Osteoblast (primary cell): ENCODE measurements at regions not wholly inside any gene's neighbourhood (a gene's known extent, or its start where the extent isn't known, plus 50 kb on each side); places are given as distances from the start of the nearest gene placed in this dataset.

Source experiments
- DNase-seq: peaks from one replicate; pipeline ENCODE4 v3.0.0; 2011; ENCODE audit warnings: low spot score, mixed read lengths; ENCODE audit not compliant: insufficient read length; ENCODE audit errors: missing footprints
- H2AFZ ChIP-seq: 2 replicates; pipeline ENCODE4 v1.6.0; 2011; ENCODE audit warnings: mild to moderate bottlenecking, low read length
- H3K27ac ChIP-seq: 2 replicates; pipeline ENCODE4 v1.5.1; 2011; ENCODE audit warnings: mild to moderate bottlenecking, low read depth, low read length, moderate library complexity
- H3K27me3 ChIP-seq: 2 replicates; pipeline ENCODE4 v1.6.0; 2012; ENCODE audit warnings: mild to moderate bottlenecking, control low read depth, inconsistent platforms, low read length, moderate library complexity; ENCODE audit not compliant: insufficient read depth
- H3K36me3 ChIP-seq: 2 replicates; pipeline ENCODE4 v1.5.1; 2011; ENCODE audit warnings: mild to moderate bottlenecking, low read length, control low read depth, moderate library complexity; ENCODE audit not compliant: insufficient read depth
- H3K4me1 ChIP-seq: 2 replicates; pipeline ENCODE4 v1.5.1; 2011; ENCODE audit warnings: mild to moderate bottlenecking, low read length, control low read depth, moderate library complexity; ENCODE audit not compliant: insufficient read depth
- H3K4me2 ChIP-seq: 2 replicates; pipeline ENCODE4 v1.6.0; 2011; ENCODE audit warnings: mild to moderate bottlenecking, low read length; ENCODE audit not compliant: insufficient read depth
- H3K4me3 ChIP-seq: fragments of 200-600 bp; sonication (generic); 3 replicates; pipeline ENCODE4 v1.5.1; 2012; ENCODE audit warnings: mild to moderate bottlenecking, low read length, inconsistent platforms; ENCODE audit not compliant: insufficient read depth
- H3K79me2 ChIP-seq: 2 replicates; pipeline ENCODE4 v1.6.0; 2012; ENCODE audit warnings: mild to moderate bottlenecking, low read length, control low read depth, inconsistent platforms; ENCODE audit not compliant: insufficient read depth
- H3K9me3 ChIP-seq: 2 replicates; pipeline ENCODE4 v1.5.1; 2011; ENCODE audit warnings: low read depth, low read length, control low read depth
- H4K20me1 ChIP-seq: 2 replicates; pipeline ENCODE4 v1.6.0; 2012; ENCODE audit warnings: mild to moderate bottlenecking, low read length, control low read depth; ENCODE audit not compliant: insufficient read depth
- TF ChIP-seq, protein P1 (sequence below): IDR thresholded peaks from 2 replicates; pipeline ENCODE4 v1.5.1; 2011; ENCODE audit warnings: mild to moderate bottlenecking, low read depth, low read length, moderate library complexity; ENCODE audit errors: extremely low read depth

DNA sequence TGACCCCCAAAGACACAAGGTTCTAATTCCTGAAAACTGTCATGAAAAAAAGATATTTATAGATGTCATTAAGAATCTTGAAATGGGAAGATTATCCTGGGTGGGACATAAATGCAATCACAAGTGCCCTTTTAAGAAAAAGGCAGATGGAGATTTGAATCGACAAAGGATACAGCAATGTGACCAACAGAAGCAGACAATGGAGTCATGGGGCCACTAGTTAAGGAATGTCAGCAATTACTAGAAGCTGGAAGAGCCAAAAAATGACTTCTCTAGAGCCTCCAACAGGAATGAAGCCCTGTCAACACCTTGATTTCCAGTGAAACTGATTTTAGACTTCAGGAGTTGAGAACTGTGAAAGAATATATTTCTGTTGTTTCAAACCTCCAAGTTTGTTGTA lies 448.5 kb downstream of the MEI4 start:
- no peak for DNase-seq
- H3K27ac ChIP-seq = no peak overlapping the region
- TF ChIP-seq, protein P1, sequence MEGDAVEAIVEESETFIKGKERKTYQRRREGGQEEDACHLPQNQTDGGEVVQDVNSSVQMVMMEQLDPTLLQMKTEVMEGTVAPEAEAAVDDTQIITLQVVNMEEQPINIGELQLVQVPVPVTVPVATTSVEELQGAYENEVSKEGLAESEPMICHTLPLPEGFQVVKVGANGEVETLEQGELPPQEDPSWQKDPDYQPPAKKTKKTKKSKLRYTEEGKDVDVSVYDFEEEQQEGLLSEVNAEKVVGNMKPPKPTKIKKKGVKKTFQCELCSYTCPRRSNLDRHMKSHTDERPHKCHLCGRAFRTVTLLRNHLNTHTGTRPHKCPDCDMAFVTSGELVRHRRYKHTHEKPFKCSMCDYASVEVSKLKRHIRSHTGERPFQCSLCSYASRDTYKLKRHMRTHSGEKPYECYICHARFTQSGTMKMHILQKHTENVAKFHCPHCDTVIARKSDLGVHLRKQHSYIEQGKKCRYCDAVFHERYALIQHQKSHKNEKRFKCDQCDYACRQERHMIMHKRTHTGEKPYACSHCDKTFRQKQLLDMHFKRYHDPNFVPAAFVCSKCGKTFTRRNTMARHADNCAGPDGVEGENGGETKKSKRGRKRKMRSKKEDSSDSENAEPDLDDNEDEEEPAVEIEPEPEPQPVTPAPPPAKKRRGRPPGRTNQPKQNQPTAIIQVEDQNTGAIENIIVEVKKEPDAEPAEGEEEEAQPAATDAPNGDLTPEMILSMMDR = no peak
- no peaks in the 10 kb centered on the region for H3K9me3 ChIP-seq
- H3K4me1 ChIP-seq = no peaks in the 10 kb centered on the region
- no peak overlapping the region for H2AFZ ChIP-seq
- no peaks in the 10 kb centered on the region for H4K20me1 ChIP-seq
- H3K4me3 ChIP-seq = no peak overlapping the region
- no peaks in the 10 kb centered on the region for H3K36me3 ChIP-seq
- no peaks in the 10 kb centered on the region for H3K27me3 ChIP-seq
- H3K4me2 ChIP-seq = no peak overlapping the region
- no peaks in the 10 kb centered on the region for H3K79me2 ChIP-seq

DNA sequence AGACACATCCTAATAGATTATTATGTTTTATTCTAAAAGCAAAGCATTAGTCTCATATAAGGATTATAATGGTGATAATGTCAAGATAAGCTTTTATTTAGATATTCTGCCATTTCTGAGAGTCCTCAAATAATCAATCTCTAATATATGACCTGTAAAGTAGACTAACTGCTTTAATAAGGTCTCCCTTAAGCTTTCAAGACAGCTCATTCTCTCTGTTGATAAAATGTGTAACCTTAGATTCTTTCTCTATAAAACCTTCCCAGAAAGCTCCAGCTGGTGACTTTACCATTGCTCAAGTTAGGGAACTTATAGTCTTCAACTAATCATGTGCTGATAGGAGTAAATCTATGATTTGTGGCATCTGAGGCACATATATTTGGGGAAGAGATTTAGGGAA lies 457.8 kb downstream of the MEI4 start:
- TF ChIP-seq, protein P1 = no peak
- H4K20me1 ChIP-seq = no peaks in the 10 kb centered on the region
- H3K9me3 ChIP-seq = no peaks in the 10 kb centered on the region
- no peaks in the 10 kb centered on the region for H3K27me3 ChIP-seq
- H3K27ac ChIP-seq = no peak overlapping the region
- H3K36me3 ChIP-seq = no peaks in the 10 kb centered on the region
- no peak overlapping the region for H3K4me2 ChIP-seq
- H2AFZ ChIP-seq = no peak overlapping the region
- no peak for DNase-seq
- H3K4me1 ChIP-seq = no peaks in the 10 kb centered on the region
- H3K4me3 ChIP-seq = no peak overlapping the region
- no peaks in the 10 kb centered on the region for H3K79me2 ChIP-seq

DNA sequence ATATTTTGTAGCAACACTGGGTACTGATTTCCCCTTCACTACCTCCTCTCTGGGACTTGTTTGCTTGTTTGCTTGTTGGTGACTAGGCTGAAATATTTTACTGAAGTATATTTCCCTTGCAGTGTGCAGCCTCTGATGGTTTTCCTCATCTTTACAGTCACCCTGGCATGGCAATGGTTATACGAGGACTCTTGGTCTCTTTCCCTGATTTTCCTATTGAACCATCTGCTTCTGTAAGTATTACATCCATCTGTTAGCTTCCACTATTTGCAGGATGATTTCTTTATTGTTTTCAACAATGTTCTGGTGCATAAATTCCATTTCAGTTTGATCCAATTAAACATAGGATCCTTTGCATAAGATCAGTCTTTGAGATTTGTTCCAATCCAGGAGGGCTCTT lies 465.1 kb downstream of the MEI4 start:
- DNase-seq = no peak
- no peak overlapping the region for H3K4me3 ChIP-seq
- H3K27ac ChIP-seq = no peak overlapping the region
- no peak overlapping the region for H2AFZ ChIP-seq
- no peaks in the 10 kb centered on the region for H3K36me3 ChIP-seq
- TF ChIP-seq, protein P1 = no peak
- no peak overlapping the region for H3K4me2 ChIP-seq
- no peaks in the 10 kb centered on the region for H3K9me3 ChIP-seq
- H3K4me1 ChIP-seq = no peaks in the 10 kb centered on the region
- H3K27me3 ChIP-seq = no peaks in the 10 kb centered on the region
- no peaks in the 10 kb centered on the region for H3K79me2 ChIP-seq
- H4K20me1 ChIP-seq = no peaks in the 10 kb centered on the region

DNA sequence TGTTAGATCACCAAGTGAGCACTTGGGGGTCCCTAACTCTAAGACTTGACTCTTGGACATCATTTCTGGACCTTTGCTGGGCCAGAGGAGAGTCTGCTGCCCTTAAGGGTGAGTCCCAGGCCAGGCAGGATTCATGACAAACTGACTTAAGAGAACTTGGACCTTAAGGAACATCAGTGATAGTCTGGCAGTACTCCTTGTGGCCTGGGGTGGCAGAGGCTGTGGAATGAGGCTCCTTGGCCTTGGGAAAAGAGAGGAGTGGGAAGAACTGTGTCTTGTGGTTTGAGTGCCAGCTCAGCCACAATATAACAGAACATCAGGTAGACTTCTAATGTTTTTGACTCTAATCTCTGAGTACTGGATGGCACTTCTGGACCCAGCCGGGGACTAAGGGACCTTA lies 478.7 kb downstream of the MEI4 start:
- TF ChIP-seq, protein P1 = no peak
- no peaks in the 10 kb centered on the region for H3K79me2 ChIP-seq
- no peaks in the 10 kb centered on the region for H3K4me1 ChIP-seq
- H3K27ac ChIP-seq = no peak overlapping the region
- H3K4me2 ChIP-seq = no peak overlapping the region
- DNase-seq = peak; percentile 3
- H3K4me3 ChIP-seq = no peak overlapping the region
- H3K36me3 ChIP-seq = no peaks in the 10 kb centered on the region
- H4K20me1 ChIP-seq = no peaks in the 10 kb centered on the region
- H3K27me3 ChIP-seq = no peaks in the 10 kb centered on the region
- H3K9me3 ChIP-seq = no peaks in the 10 kb centered on the region
- no peak overlapping the region for H2AFZ ChIP-seq
